ENCODE measurements at regions not wholly inside any gene's neighbourhood (a gene's known extent, or its start where the extent isn't known, plus 50 kb on each side); places are given as distances from the start of the nearest gene placed in this dataset.

DNA sequence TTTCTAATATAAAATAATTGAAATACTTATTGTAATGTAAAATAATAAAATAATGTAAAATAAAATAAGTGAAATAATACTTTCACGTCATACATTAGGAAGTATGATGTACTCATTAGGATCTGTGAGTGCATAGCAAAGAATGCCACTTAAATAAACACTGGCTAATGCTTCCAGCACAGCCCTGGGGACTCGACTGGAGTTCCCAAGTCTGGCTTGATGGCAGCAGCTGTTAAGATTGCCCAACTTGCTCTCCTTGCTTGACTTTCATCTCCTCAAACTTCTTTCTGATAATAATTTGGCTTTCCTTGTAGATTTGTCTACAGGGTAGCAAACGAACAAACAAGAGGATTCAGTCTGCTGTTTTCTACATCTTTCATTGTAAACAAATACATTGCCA, 191.9 kb downstream of the COG6 start:
- H3K4me3 ChIP-seq (ENCODE audit: low read depth, low read length, poor library complexity, severe bottlenecking): no peak overlapping the region
- H3K4me2 ChIP-seq (ENCODE audit: low read length): no peak overlapping the region
- H3K36me3 ChIP-seq (ENCODE audit: insufficient read depth, low read length): no peaks in the 10 kb centered on the region
- H3K27me3 ChIP-seq (ENCODE audit: insufficient read depth, low read length): no peaks in the 10 kb centered on the region
- H3K4me1 ChIP-seq (ENCODE audit: insufficient read depth, low read length, severe bottlenecking): no peaks in the 10 kb centered on the region
- no peak for TF ChIP-seq EZH2 (IDR thresholded peaks at IDR 0.05; ENCODE audit: borderline replicate concordance, low read length)
- TF ChIP-seq, protein P1, sequence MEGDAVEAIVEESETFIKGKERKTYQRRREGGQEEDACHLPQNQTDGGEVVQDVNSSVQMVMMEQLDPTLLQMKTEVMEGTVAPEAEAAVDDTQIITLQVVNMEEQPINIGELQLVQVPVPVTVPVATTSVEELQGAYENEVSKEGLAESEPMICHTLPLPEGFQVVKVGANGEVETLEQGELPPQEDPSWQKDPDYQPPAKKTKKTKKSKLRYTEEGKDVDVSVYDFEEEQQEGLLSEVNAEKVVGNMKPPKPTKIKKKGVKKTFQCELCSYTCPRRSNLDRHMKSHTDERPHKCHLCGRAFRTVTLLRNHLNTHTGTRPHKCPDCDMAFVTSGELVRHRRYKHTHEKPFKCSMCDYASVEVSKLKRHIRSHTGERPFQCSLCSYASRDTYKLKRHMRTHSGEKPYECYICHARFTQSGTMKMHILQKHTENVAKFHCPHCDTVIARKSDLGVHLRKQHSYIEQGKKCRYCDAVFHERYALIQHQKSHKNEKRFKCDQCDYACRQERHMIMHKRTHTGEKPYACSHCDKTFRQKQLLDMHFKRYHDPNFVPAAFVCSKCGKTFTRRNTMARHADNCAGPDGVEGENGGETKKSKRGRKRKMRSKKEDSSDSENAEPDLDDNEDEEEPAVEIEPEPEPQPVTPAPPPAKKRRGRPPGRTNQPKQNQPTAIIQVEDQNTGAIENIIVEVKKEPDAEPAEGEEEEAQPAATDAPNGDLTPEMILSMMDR (IDR thresholded peaks at IDR 0.05; ENCODE audit: low read length): no peak
- no peaks in the 10 kb centered on the region for H3K9me2 ChIP-seq (ENCODE audit: low read depth, low read length)
- no peak overlapping the region for H3K27ac ChIP-seq (ENCODE audit: low read depth, low read length, poor library complexity, severe bottlenecking)
- H2AFZ ChIP-seq (ENCODE audit: low read length): no peak overlapping the region
- no peaks in the 10 kb centered on the region for H3F3A ChIP-seq (ENCODE audit: insufficient read depth, low read length)
- H3K9ac ChIP-seq (ENCODE audit: low read length): no peak overlapping the region
- H4K20me1 ChIP-seq (ENCODE audit: insufficient read depth, low read length): no peaks in the 10 kb centered on the region
- no peaks in the 10 kb centered on the region for H3K9me3 ChIP-seq (ENCODE audit: low read length)
- H3K79me2 ChIP-seq (ENCODE audit: insufficient read depth, low read length): no peaks in the 10 kb centered on the region

DNA sequence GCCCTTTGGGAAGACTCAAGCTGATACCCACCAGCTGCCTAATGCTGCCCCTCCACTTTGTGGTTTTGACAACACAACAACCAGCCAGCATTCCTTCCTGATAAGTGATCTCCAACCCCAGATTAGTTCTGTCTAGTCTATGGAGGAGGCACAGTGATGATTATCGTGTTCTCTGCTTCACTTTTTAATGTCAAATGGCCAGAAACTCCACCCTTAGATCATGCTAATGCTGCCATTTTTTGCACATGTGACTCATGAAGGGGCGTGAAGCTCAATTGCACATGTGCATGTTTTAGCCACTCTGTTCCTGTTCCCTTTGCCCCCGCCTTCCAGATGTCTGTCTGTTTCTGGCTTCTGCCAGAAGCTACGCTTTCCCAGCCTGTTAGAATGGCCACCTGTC, 199.8 kb downstream of the COG6 start:
- no peaks in the 10 kb centered on the region for H3K79me2 ChIP-seq (ENCODE audit: insufficient read depth, low read length)
- TF ChIP-seq EZH2 (IDR thresholded peaks at IDR 0.05; ENCODE audit: borderline replicate concordance, low read length): no peak
- TF ChIP-seq, protein P1 (IDR thresholded peaks at IDR 0.05; ENCODE audit: low read length): no peak
- no peaks in the 10 kb centered on the region for H3K4me1 ChIP-seq (ENCODE audit: insufficient read depth, low read length, severe bottlenecking)
- no peak overlapping the region for H2AFZ ChIP-seq (ENCODE audit: low read length)
- no peak overlapping the region for H3K4me2 ChIP-seq (ENCODE audit: low read length)
- no peaks in the 10 kb centered on the region for H3K36me3 ChIP-seq (ENCODE audit: insufficient read depth, low read length)
- no peak overlapping the region for H3K27ac ChIP-seq (ENCODE audit: low read depth, low read length, poor library complexity, severe bottlenecking)
- no peaks in the 10 kb centered on the region for H3F3A ChIP-seq (ENCODE audit: insufficient read depth, low read length)
- no peaks in the 10 kb centered on the region for H3K9me3 ChIP-seq (ENCODE audit: low read length)
- no peak overlapping the region for H3K9ac ChIP-seq (ENCODE audit: low read length)
- no peaks in the 10 kb centered on the region for H4K20me1 ChIP-seq (ENCODE audit: insufficient read depth, low read length)
- H3K27me3 ChIP-seq (ENCODE audit: insufficient read depth, low read length): 0 out of 2 replicates have a peak, but pooled peaks cover 7% of the 10 kb centered on the region
- no peaks in the 10 kb centered on the region for H3K9me2 ChIP-seq (ENCODE audit: low read depth, low read length)
- H3K4me3 ChIP-seq (ENCODE audit: low read depth, low read length, poor library complexity, severe bottlenecking): no peak overlapping the region

DNA sequence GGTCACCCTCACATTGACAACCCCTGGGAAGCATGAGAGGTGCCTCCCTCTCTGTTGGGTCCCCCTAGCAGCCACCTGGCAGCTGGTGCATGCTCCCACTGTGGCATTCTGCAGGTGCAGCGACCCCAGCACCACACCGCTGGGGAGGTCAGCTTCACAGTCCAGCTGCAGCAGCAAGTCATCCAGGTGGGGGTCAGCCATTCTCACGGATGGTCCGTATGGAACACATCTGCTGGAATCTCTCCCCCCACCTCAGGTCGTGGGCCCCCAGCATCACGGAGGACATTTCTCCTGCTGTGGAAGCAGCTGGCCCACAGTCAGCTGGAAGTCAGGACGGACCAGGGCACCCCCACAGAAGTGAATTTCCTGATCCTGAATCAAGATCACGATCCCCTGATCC, 201.3 kb downstream of the COG6 start:
- Histone ChIP-seq H3K4me3 (ENCODE audit: low read depth, low read length, poor library complexity, severe bottlenecking) (no peak overlapping the region), H3K36me3 (ENCODE audit: insufficient read depth, low read length) (no peaks in the 10 kb centered on the region), H2AFZ (ENCODE audit: low read length) (no peak overlapping the region), H3K9ac (ENCODE audit: low read length) (no peak overlapping the region), H3K27ac (ENCODE audit: low read depth, low read length, poor library complexity, severe bottlenecking) (no peak overlapping the region), H3K27me3 (ENCODE audit: insufficient read depth, low read length) (0 out of 2 replicates have a peak, but pooled peaks cover 7% of the 10 kb centered on the region), H3K4me1 (ENCODE audit: insufficient read depth, low read length, severe bottlenecking) (no peaks in the 10 kb centered on the region), H4K20me1 (ENCODE audit: insufficient read depth, low read length) (no peaks in the 10 kb centered on the region), H3F3A (ENCODE audit: insufficient read depth, low read length) (no peaks in the 10 kb centered on the region), H3K4me2 (ENCODE audit: low read length) (no peak overlapping the region), H3K9me3 (ENCODE audit: low read length) (no peaks in the 10 kb centered on the region), H3K9me2 (ENCODE audit: low read depth, low read length) (no peaks in the 10 kb centered on the region), H3K79me2 (ENCODE audit: insufficient read depth, low read length) (no peaks in the 10 kb centered on the region)
- TF ChIP-seq EZH2 (IDR thresholded peaks at IDR 0.05; ENCODE audit: borderline replicate concordance, low read length): no peak
- TF ChIP-seq, protein P1 (IDR thresholded peaks at IDR 0.05; ENCODE audit: low read length): no peak
